ENCODE measurements at regions not wholly inside any gene's neighbourhood (a gene's known extent, or its start where the extent isn't known, plus 50 kb on each side); places are given as distances from the start of the nearest gene placed in this dataset.
"Not testable (repeated sequence)": the region's sequence is repeated elsewhere in the genome, so short reads cannot be mapped to it uniquely, and the experiment has no call there.

DNA sequence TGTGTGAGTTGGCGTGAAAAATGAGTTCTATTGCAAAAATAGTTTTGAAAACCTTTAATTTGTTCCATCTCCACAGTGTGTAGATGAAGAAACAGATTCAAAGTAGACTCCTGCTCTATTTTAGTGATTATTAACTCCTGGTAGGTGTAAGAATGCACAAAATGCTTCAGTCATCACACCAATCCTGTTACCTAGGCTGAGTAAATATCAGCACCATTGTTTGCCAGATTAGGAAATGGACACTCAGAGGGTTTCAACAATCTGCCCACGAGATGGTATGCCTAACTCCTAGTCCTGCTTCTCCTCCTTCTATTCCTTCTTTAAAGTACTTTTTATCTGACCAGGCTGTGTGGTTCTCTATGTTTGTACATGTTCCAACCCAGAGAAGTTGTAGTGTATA lies 108.9 kb upstream of the AHI1 start:
- DNase-seq: no peak

GRCh38 chr6:135608031-135608430 lies 110.5 kb upstream of the AHI1 start:
- no peak for DNase-seq

- not testable (repeated sequence) for DNase-seq
Measured at GRCh38 chr6:135610192-135610591, 112.7 kb upstream of the AHI1 start.

GRCh38 chr6:135616655-135617054 lies 119.1 kb upstream of the AHI1 start:
- no peak for DNase-seq

DNA sequence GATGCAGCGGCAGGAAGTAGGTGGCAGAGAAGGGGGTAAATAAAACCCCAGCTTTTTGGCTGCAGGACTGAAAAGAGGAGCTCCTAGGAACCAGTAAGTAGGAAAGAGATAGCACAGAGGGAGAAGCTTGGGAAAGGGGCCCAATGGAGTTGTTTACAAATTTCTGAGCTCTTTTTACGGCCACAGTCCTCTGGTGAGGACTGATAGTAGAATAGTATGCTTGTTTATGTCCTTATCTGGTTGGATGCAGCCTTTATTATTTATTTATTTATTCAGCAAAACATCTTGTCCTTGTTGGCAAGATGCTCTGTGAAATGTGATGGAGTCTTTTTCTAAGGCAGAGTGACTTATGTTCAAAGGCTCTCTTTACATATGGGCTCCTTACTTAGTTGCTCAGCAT lies 119.7 kb upstream of the AHI1 start:
- no peak for DNase-seq

- no peak for DNase-seq
Measured at GRCh38 chr6:135622081-135622480, 124.5 kb upstream of the AHI1 start.

- DNase-seq: no peak
Measured at GRCh38 chr6:135623979-135624378, 126.4 kb upstream of the AHI1 start.

- no peak for DNase-seq
Measured at GRCh38 chr6:135624402-135625295, 127.1 kb upstream of the AHI1 start.

GRCh38 chr6:135626001-135626400 lies 128.5 kb upstream of the AHI1 start:
- not testable (repeated sequence) for DNase-seq

DNA sequence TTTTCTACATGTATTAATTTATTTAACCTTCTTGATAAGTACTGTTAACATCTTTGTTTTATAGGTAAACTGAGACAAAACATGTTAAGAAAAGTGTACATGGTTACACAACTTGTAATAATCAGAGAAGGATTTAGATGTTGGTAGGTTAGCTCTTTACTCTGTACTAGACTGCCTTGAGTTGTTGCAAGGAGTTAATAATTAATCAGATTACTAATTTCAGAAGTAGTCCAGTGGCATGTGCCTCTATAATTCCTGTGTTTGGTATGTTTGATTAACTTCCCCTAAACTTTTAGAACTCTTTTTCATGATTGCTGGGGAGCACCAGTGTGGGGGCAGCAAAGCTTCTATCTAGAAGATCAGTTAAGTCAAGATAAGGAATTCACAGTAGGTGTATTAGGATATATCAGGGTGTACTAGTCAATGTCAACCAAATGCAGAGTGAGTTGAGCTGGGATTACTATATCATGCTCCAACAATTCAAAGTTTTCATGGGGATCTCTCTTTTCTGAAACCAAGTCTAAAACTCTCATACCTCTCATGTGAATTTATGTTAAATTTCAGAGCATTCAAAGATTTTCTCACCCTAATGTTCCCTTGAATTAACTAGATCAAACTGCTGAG lies 129.7 kb upstream of the AHI1 start:
- no peak for DNase-seq

- no peak for DNase-seq
Measured at GRCh38 chr6:135630789-135631376, 133.3 kb upstream of the AHI1 start.

DNA sequence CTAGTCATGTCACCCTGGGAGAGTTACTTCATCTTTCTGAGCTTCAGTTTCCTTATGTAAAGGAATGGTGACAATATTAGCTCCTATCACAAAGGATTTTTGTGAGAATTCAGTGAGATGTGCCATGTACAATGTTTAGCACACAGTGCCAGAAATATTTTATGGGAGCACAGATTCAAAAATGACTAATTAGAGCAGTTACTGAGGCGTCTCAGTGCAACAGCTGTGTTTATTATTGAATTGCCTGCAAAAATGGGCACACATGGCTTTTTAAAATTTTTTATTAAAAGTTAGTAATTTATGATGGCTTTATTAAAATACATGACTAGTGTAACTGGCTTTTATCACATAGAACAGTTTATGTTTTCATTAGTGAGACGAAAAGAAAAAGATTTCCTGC lies 134.3 kb upstream of the AHI1 start:
- DNase-seq: no peak

DNA sequence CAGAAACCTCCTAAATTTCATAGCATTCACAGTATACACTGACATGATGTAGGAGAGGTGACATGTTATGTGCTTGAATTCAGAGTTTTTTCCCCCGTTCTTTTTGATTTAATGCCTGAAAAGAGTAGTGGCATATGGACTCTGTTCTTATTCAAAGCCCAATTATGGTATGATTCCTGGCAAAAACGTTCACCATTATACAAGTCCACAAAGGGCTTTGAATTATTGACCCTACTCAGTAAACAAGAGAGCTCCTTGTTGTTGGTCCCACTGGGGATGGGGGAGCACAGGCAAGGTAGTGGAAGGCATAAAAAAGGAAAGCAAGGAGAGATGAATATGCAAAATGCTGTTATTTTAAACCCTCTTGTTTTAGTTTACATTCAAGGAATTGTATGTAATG lies 136.0 kb upstream of the AHI1 start:
- no peak for DNase-seq

DNA sequence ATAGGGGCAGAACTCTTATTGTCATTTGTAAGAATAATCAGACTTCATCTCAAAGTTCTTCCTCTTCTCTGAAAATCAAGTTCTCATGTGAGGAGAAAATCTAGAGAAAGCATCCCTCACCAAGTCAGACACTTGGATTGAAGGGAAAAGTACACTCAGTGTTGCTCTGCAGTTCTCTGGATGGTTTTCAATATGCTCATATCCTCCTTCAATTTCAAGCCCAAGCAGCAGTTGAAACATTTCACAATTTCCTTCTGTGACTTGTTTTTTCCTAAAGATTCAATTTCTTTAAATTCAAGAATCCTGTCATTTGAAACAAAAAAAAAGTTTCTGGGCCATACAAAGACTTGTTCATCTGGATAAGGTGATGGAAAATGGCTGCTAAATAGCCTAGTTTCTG lies 140.2 kb upstream of the AHI1 start:
- DNase-seq: no peak

DNA sequence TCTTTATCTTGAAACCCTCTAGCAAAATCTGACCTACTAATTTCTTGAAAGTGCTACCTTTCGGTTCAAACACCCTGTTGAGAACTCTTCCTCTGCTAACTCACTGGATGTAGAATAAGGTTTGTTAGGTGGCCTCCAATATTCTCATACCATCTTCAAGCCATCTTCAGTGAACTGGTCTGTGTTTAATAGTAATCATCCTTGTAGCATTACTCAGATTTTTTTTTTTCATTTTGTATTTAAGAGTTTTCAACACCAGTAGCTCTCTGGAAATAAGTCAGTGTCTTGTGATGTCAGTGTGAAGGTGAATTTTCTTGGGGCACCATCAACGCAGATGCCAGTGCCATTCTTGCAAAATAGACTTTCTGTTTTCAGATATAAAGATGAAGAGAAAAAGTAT lies 140.6 kb upstream of the AHI1 start:
- DNase-seq: no peak

- no peak for DNase-seq
Measured at GRCh38 chr6:135640048-135640447, 142.5 kb upstream of the AHI1 start.

GRCh38 chr6:135640449-135641111 lies 143.0 kb upstream of the AHI1 start:
- DNase-seq: no peak

DNA sequence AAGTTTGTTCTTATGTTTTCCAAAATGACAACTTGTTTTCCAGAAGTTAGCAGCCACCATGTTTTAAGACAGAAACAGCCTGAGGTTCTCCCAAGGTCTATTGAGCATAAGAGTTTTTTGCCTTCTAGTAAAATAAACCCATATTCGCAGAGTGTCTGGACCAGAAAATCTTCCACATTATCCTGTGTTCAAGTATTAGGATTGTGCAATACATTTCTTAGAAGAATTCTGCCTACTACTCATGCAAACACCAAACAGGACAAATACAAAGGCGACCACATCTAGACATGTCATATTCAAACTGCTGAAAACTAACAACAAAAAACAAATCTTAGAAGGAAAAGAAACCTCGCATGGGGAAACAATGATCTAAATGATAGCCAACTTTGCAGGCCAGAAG lies 145.4 kb upstream of the AHI1 start:
- DNase-seq: no peak

GRCh38 chr6:135644394-135644793 lies 146.9 kb upstream of the AHI1 start:
- no peak for DNase-seq

GRCh38 chr6:135647521-135647920 lies 150.0 kb upstream of the AHI1 start:
- no peak for DNase-seq

- no peak for DNase-seq
Measured at GRCh38 chr6:135651964-135652755, 154.6 kb upstream of the AHI1 start.

- no peak for DNase-seq
Measured at GRCh38 chr6:135655055-135655454, 157.5 kb upstream of the AHI1 start.

GRCh38 chr6:135657207-135657606 lies 159.7 kb upstream of the AHI1 start:
- DNase-seq: no peak
